Esophagus (tissue), 2 donors: ENCODE measurements at regions not wholly inside any gene's neighbourhood (a gene's known extent, or its start where the extent isn't known, plus 50 kb on each side); places are given as distances from the start of the nearest gene placed in this dataset.
"Not testable (repeated sequence)": the region's sequence is repeated elsewhere in the genome, so short reads cannot be mapped to it uniquely, and the experiment has no call there.

Experiments
- H3K27ac ChIP-seq, 2 donors: one replicate each; pipeline ENCODE4 v1.5.1; 2013; ENCODE audit warnings: low read depth in 2 of 2, mild to moderate bottlenecking in 2 of 2, inconsistent platforms in 1 of 2, low read length in 1 of 2, moderate library complexity in 1 of 2
- H3K27me3 ChIP-seq, 2 donors: one replicate each; pipeline ENCODE4 v1.6.1; 2013; ENCODE audit warnings: low read length in 2 of 2, control low read depth in 1 of 2, mild to moderate bottlenecking in 1 of 2; ENCODE audit not compliant: insufficient read depth in 2 of 2, control insufficient read depth in 1 of 2
- H3K36me3 ChIP-seq, 2 donors: one replicate each; pipeline ENCODE4 v1.6.1; 2013; ENCODE audit warnings: low read length in 1 of 2; ENCODE audit not compliant: control insufficient read depth in 2 of 2, insufficient read depth in 2 of 2
- H3K4me1 ChIP-seq, 2 donors: one replicate each; pipeline ENCODE4 v1.6.1; 2013; ENCODE audit warnings: low read length in 1 of 2; ENCODE audit not compliant: control insufficient read depth in 2 of 2, insufficient read depth in 2 of 2
- H3K4me3 ChIP-seq, 2 donors: one replicate each; pipeline ENCODE4 v1.5.1; 2013; ENCODE audit warnings: low read length in 2 of 2, mild to moderate bottlenecking in 2 of 2, low read depth in 1 of 2, moderate library complexity in 1 of 2
- H3K9me3 ChIP-seq, 2 donors: one replicate each; pipeline ENCODE4 v1.6.1; 2013; ENCODE audit warnings: mild to moderate bottlenecking in 2 of 2, low read depth in 1 of 2, low read length in 1 of 2, moderate library complexity in 1 of 2; ENCODE audit not compliant: control insufficient read depth in 2 of 2, insufficient read depth in 1 of 2
- WGBS, 2 donors: extraction: QIAGEN DNeasy Blood & Tissue Kit; methylation state at CpG; one replicate each; pipeline ENCODE4 v1.1.7; 2013; 5-methylcytosine and 5-hydroxymethylcytosine counted together
- donor health status: healthy with polysubstance abuse.
- donor health status: Bipolar disorder and iron deficiency.

- Histone ChIP-seq H3K27ac (no peak overlapping the region), H3K4me3 (no peak overlapping the region), H3K27me3 (no peaks in the 10 kb centered on the region), H3K9me3 (no peaks in the 10 kb centered on the region), H3K4me1 (no peaks in the 10 kb centered on the region), H3K36me3 (no peaks in the 10 kb centered on the region)
- 44 to 52% methylated on average over 1 of the region's 1 CpG for WGBS, 2 donors
Observed at GRCh38 chr4:17241835-17242234, 270.1 kb downstream of the QDPR start.

GRCh38 chr4:17238633-17239032 is 273.3 kb downstream of the QDPR start:
- H3K36me3 ChIP-seq, result no peaks in the 10 kb centered on the region
- H3K27me3 ChIP-seq, result no peaks in the 10 kb centered on the region
- H3K27ac ChIP-seq, result no peak overlapping the region
- H3K4me3 ChIP-seq, result no peak overlapping the region
- no peaks in the 10 kb centered on the region for H3K9me3 ChIP-seq
- no peaks in the 10 kb centered on the region for H3K4me1 ChIP-seq
- 89 to 91% methylated on average over 6 of the region's 6 CpGs for WGBS, 2 donors

GRCh38 chr4:17236686-17237085 is 275.2 kb downstream of the QDPR start:
- H3K4me3 ChIP-seq, result no peak overlapping the region
- 61 to 77% methylated on average over 1 of the region's 1 CpG for WGBS, 2 donors
- no peak overlapping the region for H3K27ac ChIP-seq
- H3K4me1 ChIP-seq, result no peaks in the 10 kb centered on the region
- no peaks in the 10 kb centered on the region for H3K36me3 ChIP-seq
- no peaks in the 10 kb centered on the region for H3K9me3 ChIP-seq
- H3K27me3 ChIP-seq, result peaks cover 0 to 2% of the 10 kb centered on the region in 2 donors

GRCh38 chr4:17234678-17235077 is 277.2 kb downstream of the QDPR start:
- H3K36me3 ChIP-seq, result no peaks in the 10 kb centered on the region
- no peaks in the 10 kb centered on the region for H3K4me1 ChIP-seq
- no peak overlapping the region for H3K4me3 ChIP-seq
- no peak overlapping the region for H3K27ac ChIP-seq
- 84 to 85% methylated on average over 1 of the region's 1 CpG for WGBS, 2 donors
- peaks cover 0 to 2% of the 10 kb centered on the region in 2 donors for H3K27me3 ChIP-seq
- no peaks in the 10 kb centered on the region for H3K9me3 ChIP-seq

- WGBS, 2 donors, result 47 to 67% methylated on average over 3 of the region's 3 CpGs
- Histone ChIP-seq H3K36me3 (no peaks in the 10 kb centered on the region), H3K9me3 (no peaks in the 10 kb centered on the region), H3K27ac (no peak overlapping the region), H3K4me3 (no peak overlapping the region), H3K27me3 (peaks cover 0 to 2% of the 10 kb centered on the region in 2 donors), H3K4me1 (no peaks in the 10 kb centered on the region)
Observed at GRCh38 chr4:17232566-17233253, 279.2 kb downstream of the QDPR start.

- H3K27ac ChIP-seq, H3K4me3 ChIP-seq, H3K27me3 ChIP-seq, H3K36me3 ChIP-seq, H3K4me1 ChIP-seq, H3K9me3 ChIP-seq: not testable (repeated sequence)
- 62 to 66% methylated on average over 9 of the region's 9 CpGs for WGBS, 2 donors
Observed at GRCh38 chr4:17231880-17232475, 279.9 kb downstream of the QDPR start.

GRCh38 chr4:17230727-17231126 is 281.2 kb downstream of the QDPR start:
- Histone ChIP-seq H3K4me3 (no peak overlapping the region), H3K9me3 (peaks cover 0 to 1% of the 10 kb centered on the region in 2 donors), H3K36me3 (no peaks in the 10 kb centered on the region), H3K27ac (no peak overlapping the region), H3K27me3 (peaks cover 0 to 2% of the 10 kb centered on the region in 2 donors), H3K4me1 (no peaks in the 10 kb centered on the region)
- WGBS, 2 donors, result 38 to 46% methylated on average over 1 of the region's 1 CpG

GRCh38 chr4:17220816-17221215 is 291.1 kb downstream of the QDPR start:
- H3K27me3 ChIP-seq, result no peaks in the 10 kb centered on the region
- H3K27ac ChIP-seq, result no peak overlapping the region
- H3K9me3 ChIP-seq, result peaks cover 0 to 4% of the 10 kb centered on the region in 2 donors
- H3K36me3 ChIP-seq, result no peaks in the 10 kb centered on the region
- no peak overlapping the region for H3K4me3 ChIP-seq
- no peaks in the 10 kb centered on the region for H3K4me1 ChIP-seq

- no peaks in the 10 kb centered on the region for H3K9me3 ChIP-seq
- 70 to 78% methylated on average over 3 of the region's 3 CpGs for WGBS, 2 donors
- H3K36me3 ChIP-seq, result no peaks in the 10 kb centered on the region
- no peaks in the 10 kb centered on the region for H3K4me1 ChIP-seq
- H3K4me3 ChIP-seq, result no peak overlapping the region
- no peak overlapping the region for H3K27ac ChIP-seq
- no peaks in the 10 kb centered on the region for H3K27me3 ChIP-seq
Observed at GRCh38 chr4:17218786-17219185, 293.1 kb downstream of the QDPR start.
